Adrenal gland (tissue), 9 donors: ENCODE measurements at regions not wholly inside any gene's neighbourhood (a gene's known extent, or its start where the extent isn't known, plus 50 kb on each side); places are given as distances from the start of the nearest gene placed in this dataset.

Source experiments
- DNase-seq, 7 donors: peaks; one replicate each; pipeline ENCODE4 v3.0.0-alpha.2; 2019 to 2020
- H3K27ac ChIP-seq, 5 donors: fragments of 200-600 bp; sonication (generic) in 4 of 5; 1 replicate in 3 of 5; 2 replicates in 2 of 5; pipeline versions ENCODE4 v1.5.1 to v1.8.0; 2016 to 2020; ENCODE audit warnings: mild to moderate bottlenecking in 1 of 5
- H3K27me3 ChIP-seq: fragments of 200-600 bp; 2 replicates; pipeline ENCODE4 v1.8.0; 2021
- H3K36me3 ChIP-seq, 2 donors: fragments of 200-600 bp; replicated peaks in 1 of 2; 1 replicate in 1 of 2; 2 replicates in 1 of 2; pipeline versions ENCODE4 v1.5.1 to v1.8.0; 2018 to 2022
- H3K4me1 ChIP-seq, 2 donors: fragments of 200-600 bp; replicated peaks in 1 of 2; 1 replicate in 1 of 2; 2 replicates in 1 of 2; pipeline versions ENCODE4 v1.5.1 to v1.8.0; 2018 to 2021
- H3K4me3 ChIP-seq, 4 donors: fragments of 200-600 bp; sonication (generic) in 3 of 4; one replicate each; pipeline ENCODE4 v1.5.1; 2016 to 2018
- H3K9me3 ChIP-seq, 3 donors: fragments of 200-600 bp; sonication (generic) in 1 of 3; replicated peaks in 1 of 3; 1 replicate in 2 of 3; 2 replicates in 1 of 3; pipeline versions ENCODE4 v1.5.1 to v1.8.0; 2016 to 2021
- CTCF ChIP-seq, 6 experiments: fragments of 450-650 bp in 4 of 6; fragments of 200-600 bp in 2 of 6; sonication (generic) in 1 of 6; IDR thresholded peaks; 1 replicate in 5 of 6; 2 replicates in 1 of 6; pipeline versions ENCODE4 v1.5.1 to v1.8.0; 2016 to 2021; ENCODE audit warnings: antibody characterized with exemption in 6 of 6, mild to moderate bottlenecking in 2 of 6, moderate library complexity in 1 of 6
- POLR2A ChIP-seq, 2 donors: fragments of 450-650 bp; IDR thresholded peaks; one replicate each; pipeline ENCODE4 v1.6.1; 2017; ENCODE audit warnings: antibody characterized with exemption in 2 of 2, mild to moderate bottlenecking in 2 of 2, moderate library complexity in 1 of 2
- WGBS, 4 donors: extraction: QIAGEN DNeasy Blood & Tissue Kit in 2 of 4; methylation state at CpG; one replicate each; pipeline versions ENCODE4 v1.1.5 to v1.1.7; 2013 to 2017; 5-methylcytosine and 5-hydroxymethylcytosine counted together
- intact Hi-C, 2 donors: fragments of 100-400 bp; cut with DNase I; formaldehyde crosslinking; loops; one replicate each; pipeline versions ENCODE4 v1.14.1 to v1.15.0; 2022 to 2023
- donor health status: healthy with polysubstance abuse.
- donor health status: Bipolar disorder and iron deficiency.
- donor health status: DM: yes; HTN: yes; CAD: no.
- donor health status: DM: no; HTN: no; CAD: no.
- donor health status: DM: no; HTN: no; CAD: no.

DNA sequence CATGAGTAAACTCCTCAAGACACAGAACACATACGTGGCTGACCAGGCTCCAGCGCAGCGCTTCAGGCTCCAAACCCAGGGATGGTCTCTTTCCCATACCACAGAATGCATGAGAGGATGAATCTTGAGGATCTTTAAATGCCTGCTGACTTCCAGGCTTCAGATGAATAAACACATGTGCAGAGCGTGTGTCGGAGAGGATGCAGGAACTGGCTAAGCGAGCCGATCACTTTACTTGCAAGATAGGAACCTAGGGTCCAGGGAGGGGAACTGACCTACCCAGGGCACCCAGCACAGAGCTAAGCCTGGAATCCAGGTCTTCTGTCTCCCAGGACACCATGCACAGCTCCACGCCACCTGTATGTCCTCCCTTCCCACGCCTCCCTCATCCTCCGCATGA is 209.8 kb downstream of the BCL11B start:
- no peaks in the 10 kb centered on the region for H3K9me3 ChIP-seq
- TF ChIP-seq POLR2A (IDR thresholded peaks at IDR 0.05): no peak
- TF ChIP-seq CTCF (IDR thresholded peaks at IDR 0.05): no peak
- no peaks in the 10 kb centered on the region for H3K4me1 ChIP-seq
- no peak overlapping the region for H3K27ac ChIP-seq
- H3K27me3 ChIP-seq: no peaks in the 10 kb centered on the region
- intact Hi-C loops: no loop called here
- no peaks in the 10 kb centered on the region for H3K36me3 ChIP-seq
- 80 to 88% (median 84%) methylated on average over 10 of the region's 10 CpGs for WGBS, 4 donors
- peak in 1 of 7 donors; percentile 24 for DNase-seq
- H3K4me3 ChIP-seq: no peak overlapping the region

DNA sequence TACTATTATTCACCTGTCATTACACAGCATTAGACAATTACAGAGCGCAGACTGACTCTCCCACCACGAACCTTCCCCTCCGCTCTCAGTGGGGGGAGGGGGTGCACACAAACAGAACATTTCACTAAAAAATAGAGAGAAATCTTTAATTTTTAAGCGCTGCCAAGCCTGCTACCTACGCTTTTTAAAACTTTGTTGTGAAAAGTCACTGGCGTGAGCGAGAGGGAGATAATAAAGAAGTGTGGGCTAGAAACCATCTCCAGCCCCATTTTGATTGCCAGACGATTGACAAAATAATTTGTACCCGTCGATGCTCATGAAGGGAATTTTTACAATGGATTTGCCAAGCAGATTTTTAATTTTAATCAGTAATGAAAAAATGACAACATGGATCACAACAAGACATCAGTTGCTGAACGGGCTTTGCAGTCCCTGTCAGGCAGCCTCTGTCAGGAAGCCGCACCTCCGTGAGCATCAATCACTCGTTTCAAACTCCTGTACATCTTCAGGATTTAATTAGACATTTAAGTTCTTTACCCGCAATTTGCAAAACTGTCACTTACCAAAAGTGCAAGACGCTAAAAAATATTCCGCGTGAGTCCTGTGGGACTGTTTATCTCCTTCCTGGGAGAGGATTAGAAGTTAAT is 209.1 kb downstream of the BCL11B start:
- Histone ChIP-seq H3K27me3 (no peaks in the 10 kb centered on the region), H3K4me3 (no peak overlapping the region), H3K36me3 (no peaks in the 10 kb centered on the region), H3K9me3 (no peaks in the 10 kb centered on the region), H3K4me1 (no peaks in the 10 kb centered on the region), H3K27ac (no peak overlapping the region)
- peak in 1 of 7 donors; percentile 9 for DNase-seq
- intact Hi-C loops: no loop called here
- no peak for TF ChIP-seq POLR2A (IDR thresholded peaks at IDR 0.05)
- TF ChIP-seq CTCF (IDR thresholded peaks at IDR 0.05): no peak
- 82 to 84% (median 83%) methylated on average over 18 of the region's 18 CpGs for WGBS, 4 donors

DNA sequence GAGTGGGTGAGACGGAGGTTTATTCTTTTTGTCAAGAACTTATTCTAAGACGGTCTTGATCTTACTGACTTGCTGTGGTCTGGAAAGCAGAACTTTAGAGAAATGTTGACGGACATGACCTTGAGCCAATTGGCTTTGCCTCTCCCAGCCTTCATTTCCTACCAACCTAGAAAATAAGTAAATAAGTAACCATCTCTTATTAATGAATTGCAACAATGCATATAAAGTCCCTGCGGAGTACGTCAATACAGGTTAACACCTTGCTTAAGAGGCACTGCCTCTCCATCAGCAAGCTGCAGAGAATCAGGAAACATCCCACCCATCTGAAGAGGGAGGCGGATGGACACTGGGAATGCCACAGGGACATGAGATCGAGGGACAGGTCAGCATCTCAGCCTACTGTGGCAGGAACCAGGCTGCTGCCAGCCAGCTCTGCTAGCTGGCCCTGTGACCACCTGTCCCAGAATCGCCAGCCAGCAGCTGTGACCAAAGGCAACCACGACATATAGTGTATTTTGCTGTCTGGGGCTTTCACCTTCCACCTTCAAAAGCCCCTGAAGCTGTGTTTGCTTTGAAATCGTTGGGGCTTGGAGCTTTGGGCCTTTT is 208.3 kb downstream of the BCL11B start:
- Histone ChIP-seq H3K4me1 (no peaks in the 10 kb centered on the region), H3K27me3 (no peaks in the 10 kb centered on the region), H3K9me3 (no peaks in the 10 kb centered on the region), H3K36me3 (no peaks in the 10 kb centered on the region), H3K27ac (no peak overlapping the region), H3K4me3 (no peak overlapping the region)
- intact Hi-C loops: no loop called here
- peak in 1 of 7 donors; percentile 9 for DNase-seq
- no peak for TF ChIP-seq POLR2A (IDR thresholded peaks at IDR 0.05)
- no peak for TF ChIP-seq CTCF (IDR thresholded peaks at IDR 0.05)
- 71 to 83% (median 75%) methylated on average over 10 of the region's 10 CpGs for WGBS, 4 donors

DNA sequence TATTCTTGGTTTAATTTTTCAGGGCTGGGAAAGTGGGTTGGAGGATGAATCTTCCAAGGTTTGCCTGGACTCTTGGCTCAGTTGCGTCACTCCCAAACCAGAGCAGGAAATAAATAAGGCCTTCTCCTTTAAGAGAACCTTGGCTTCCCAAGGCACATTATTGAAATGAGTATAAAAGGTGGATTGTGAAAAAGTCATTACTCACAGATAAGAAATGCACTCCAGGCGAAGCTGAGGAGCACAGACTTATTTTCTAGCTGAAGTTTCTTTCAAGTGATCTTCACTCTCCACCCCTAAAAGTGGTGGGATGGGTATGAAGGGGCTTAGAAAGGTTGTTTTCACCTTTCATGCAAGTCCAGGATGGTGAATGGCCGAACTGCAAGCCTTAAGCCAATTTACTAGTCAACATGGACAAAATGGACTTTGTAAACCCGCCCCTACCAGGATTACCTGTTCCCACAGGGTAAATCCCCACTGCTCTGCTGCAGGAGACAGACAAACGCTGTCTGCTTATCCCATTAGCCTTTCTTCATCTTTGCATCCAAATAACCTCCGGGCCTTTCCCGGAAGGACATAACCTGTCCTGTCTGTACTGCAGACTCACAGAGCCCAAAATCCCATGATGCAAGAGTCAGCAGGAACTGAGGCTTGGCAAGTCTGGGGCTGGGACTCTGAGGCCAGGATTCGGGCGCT is 207.6 kb downstream of the BCL11B start:
- TF ChIP-seq CTCF (IDR thresholded peaks at IDR 0.05) (no peak), POLR2A (IDR thresholded peaks at IDR 0.05) (no peak)
- no peaks in the 10 kb centered on the region for H3K9me3 ChIP-seq
- peak in 1 of 7 donors; percentile 28 for DNase-seq
- no peaks in the 10 kb centered on the region for H3K36me3 ChIP-seq
- 77 to 82% (median 81%) methylated on average over 7 to 9 of the region's 9 CpGs for WGBS, 4 donors
- H3K27me3 ChIP-seq: no peaks in the 10 kb centered on the region
- H3K4me3 ChIP-seq: no peak overlapping the region
- H3K4me1 ChIP-seq: no peaks in the 10 kb centered on the region
- intact Hi-C loops: no loop called here
- no peak overlapping the region for H3K27ac ChIP-seq
